DMS153 (cell line): ENCODE measurements at regions not wholly inside any gene's neighbourhood (a gene's known extent, or its start where the extent isn't known, plus 50 kb on each side); places are given as distances from the start of the nearest gene placed in this dataset.

Experiments
- DNase-seq: peaks from one replicate; lab custom pipeline; 2025; lab: John Stamatoyannopoulos, UW

- no peak for DNase-seq
Measured at GRCh38 chr5:161134083-161134482, 282.1 kb upstream of the ATP10B start.

GRCh38 chr5:161115941-161116340 lies 263.9 kb upstream of the ATP10B start:
- DNase-seq: no peak

GRCh38 chr5:161112371-161112770 lies 260.4 kb upstream of the ATP10B start:
- no peak for DNase-seq

DNA sequence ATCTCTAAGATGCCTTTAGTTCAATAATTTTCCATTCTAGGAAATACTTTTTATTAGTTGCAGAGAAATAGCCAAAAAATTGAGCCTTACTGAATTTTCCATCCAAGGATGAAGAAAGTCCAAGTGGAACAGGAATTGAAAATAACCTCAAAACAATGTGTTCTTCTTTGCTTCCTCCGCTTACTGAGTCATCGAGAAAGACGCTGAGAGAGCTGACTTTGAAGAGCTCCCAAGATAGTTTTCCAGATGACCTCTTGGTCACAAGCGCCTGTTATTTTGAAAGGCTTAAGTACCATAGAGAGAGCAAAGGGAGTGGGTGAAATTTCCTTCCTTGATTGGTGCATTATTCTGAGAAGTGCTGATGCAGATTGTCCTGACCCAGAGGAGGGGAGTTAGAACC lies 253.5 kb upstream of the ATP10B start:
- DNase-seq: no peak

- no peak for DNase-seq
Measured at GRCh38 chr5:161098516-161098915, 246.5 kb upstream of the ATP10B start.

- DNase-seq: no peak
Measured at GRCh38 chr5:161096581-161096980, 244.6 kb upstream of the ATP10B start.

DNA sequence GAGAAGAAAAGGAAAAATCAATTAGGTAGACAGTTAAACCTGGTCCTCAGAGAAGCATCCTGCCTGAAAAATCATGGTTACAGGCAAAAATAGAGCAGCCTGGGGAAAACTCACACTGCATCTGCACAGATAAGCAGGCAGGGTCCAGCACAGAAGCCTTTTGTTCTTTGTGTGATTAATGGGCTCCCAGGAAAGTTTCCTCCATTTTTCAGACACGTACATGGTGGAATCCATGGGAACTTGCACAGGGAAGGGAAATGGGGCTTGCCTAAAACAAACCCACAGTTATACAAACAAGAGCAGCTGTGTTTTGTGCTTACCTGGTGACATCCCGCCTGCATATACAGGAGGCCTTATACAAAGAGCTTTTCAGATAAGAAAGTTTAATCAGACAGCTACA lies 243.9 kb upstream of the ATP10B start:
- no peak for DNase-seq

DNA sequence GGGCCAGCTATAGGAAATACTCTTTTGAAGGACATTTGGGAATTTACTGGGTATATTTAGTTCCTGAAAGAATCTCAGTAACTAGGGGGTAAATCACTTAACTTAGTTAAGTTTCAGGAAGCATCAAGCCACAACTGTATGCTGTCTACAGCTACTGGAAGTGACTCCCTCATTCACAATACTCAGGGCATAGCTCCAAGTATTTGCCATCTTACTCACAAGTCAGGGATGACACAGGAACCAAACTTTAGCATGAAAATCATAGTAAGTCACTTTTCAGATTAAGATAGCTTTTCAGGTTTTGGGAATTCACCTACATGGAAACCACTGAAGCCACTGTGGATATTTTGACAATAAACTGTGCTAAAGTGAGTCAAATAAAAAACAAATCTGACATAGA lies 242.4 kb upstream of the ATP10B start:
- DNase-seq: no peak

DNA sequence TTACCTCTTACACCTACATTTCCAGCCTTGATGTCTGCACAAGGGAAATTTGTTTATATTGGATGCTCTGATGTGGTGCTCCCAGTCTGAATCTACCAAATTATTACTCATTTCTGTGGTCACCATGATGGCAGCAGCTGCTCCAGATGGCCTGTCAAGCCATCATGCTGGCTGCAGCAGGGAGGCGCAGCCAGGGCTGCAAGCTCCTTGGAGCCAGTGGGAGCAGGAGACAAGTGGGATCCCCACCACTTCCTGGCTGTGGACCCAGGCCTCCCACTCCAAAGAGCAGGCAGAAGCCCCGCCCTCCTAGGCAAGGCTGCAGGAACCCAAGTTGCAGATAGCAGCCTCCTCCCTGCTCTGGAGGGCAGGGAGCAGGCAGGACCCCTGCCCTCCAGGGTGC lies 241.1 kb upstream of the ATP10B start:
- no peak for DNase-seq

DNA sequence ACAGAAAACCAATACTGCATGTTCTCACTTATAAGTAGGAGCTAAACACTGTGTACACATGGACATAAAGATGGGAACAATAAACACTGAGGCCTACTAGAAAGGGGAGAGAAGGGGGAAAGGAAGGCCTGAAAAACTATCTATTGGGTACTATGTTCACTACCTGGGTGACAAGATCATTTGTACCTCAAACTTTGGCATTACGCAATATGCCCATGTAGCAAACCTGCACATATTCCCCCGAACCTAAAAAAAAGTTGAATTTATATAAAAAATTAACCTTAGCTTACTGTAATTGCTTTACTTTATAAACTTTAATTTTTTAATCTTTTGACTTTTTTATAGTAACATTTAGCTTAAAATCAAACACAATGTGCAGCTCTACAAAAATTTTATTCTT lies 237.6 kb upstream of the ATP10B start:
- no peak for DNase-seq

- DNase-seq: no peak
Measured at GRCh38 chr5:161086461-161086860, 234.4 kb upstream of the ATP10B start.

DNA sequence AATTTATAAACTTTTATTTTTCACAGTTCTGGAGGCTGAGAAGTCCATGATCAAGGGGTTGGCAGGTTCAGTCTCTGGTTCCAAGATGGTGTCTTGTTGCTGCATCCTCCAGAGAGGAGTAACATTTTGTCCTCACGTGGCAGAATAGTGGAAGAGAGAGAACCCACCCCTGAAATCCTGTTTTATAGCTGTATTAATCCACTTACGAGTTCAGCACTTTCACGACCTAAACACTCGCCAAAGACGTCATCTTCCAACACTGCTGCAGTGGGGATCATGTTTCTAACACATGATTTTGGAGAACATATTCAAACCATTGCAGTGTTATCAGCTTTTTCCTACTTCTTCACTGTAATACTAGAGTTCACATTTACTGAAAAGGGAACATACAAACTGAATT lies 233.0 kb upstream of the ATP10B start:
- no peak for DNase-seq

DNA sequence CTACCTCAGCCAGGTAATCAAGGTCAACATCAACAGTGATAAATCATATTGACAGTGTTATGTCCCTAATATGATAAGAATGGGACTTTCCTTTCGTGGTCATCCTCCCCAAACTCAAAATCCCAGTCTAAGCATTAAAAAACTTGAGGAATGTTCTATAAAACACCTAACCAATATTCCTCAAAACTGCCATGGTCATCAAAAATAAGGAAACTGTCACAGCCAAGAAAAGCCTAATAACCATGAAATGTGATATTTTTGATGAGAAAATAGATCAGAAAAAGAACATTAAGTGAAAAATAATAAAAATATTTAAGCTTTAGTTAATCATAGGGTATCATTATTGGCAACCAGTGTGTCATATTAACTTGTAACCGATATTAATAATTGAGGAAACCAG lies 232.1 kb upstream of the ATP10B start:
- DNase-seq: no peak

- no peak for DNase-seq
Measured at GRCh38 chr5:161078793-161079192, 226.8 kb upstream of the ATP10B start.

- DNase-seq: no peak
Measured at GRCh38 chr5:161077936-161078545, 226.0 kb upstream of the ATP10B start.

GRCh38 chr5:161077496-161077895 lies 225.5 kb upstream of the ATP10B start:
- no peak for DNase-seq

DNA sequence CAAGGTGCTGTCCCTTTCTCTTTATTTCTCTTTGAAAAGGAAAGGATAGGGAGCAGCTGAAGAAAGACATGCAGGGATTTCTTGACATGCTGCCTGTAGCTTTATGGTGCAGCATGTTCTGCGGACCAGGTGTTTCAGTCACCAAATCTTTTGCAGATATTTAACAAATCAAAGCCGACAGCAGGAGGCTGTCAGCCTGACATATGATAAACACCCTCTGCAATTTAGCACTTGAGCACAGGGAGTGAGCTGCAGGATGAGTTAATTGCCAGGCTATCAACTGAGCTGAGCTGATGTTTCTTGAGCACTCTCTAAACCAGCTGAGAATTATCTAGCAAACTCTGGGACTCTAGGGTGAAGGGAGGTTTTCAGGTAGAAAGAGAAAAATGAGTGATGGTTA lies 212.8 kb upstream of the ATP10B start:
- DNase-seq: no peak

DNA sequence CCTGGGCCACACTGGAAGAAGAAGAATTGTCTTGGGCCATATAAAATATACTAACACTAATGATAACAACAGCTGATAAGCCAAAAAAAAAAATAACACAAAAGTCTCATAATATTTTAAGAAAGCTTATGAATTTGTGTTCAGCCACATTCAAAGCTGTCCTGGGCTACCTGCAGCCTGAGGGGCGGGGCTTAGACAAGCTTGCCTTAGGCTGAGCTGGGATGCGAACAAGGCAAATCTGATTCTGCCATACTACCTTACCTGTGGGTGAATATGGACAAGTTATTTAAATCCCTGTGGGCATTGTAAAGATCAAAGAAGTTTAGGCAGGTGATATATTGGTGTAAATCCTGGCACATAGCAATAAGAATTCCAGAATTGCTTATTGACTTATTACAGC lies 212.3 kb upstream of the ATP10B start:
- no peak for DNase-seq

GRCh38 chr5:161058781-161059180 lies 206.8 kb upstream of the ATP10B start:
- no peak for DNase-seq

GRCh38 chr5:161051920-161052500 lies 200.0 kb upstream of the ATP10B start:
- DNase-seq: no peak

DNA sequence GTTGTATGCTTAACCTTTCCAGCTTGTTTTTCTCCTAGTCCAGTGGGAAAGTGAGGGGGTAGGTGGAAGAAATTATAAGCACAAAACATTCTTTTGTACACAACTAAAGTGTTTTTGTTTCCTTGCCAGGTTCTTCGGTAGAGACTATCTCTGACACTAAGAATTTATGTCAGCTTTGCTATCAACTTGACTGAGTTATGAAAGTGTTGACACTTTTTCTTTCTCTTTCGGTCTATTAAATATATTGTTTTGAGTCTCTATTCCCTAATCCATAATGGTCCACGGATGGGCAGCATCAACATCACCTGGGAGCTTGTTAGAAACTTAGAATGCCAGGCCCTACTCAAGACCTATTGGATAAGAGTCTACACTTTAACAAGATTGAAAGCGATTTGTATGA lies 195.0 kb upstream of the ATP10B start:
- DNase-seq: no peak

DNA sequence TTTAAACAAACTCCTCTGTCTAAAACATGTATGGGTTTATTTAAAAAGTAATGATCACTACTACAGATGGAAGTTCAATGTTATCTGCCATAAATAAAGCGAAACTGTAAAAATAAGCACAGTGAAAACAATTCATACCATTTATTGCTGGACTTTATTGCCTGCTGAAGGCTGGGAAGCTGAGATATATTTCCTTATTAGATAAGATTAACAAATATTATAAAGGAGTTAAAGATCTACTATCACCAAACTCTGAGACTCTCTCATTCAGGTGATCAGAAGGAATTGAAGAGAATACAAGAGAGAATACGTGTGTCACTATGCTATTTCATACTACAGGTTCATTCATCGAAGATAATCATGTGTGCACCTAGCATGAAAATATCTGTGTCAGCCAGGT lies 190.9 kb upstream of the ATP10B start:
- DNase-seq: no peak

DNA sequence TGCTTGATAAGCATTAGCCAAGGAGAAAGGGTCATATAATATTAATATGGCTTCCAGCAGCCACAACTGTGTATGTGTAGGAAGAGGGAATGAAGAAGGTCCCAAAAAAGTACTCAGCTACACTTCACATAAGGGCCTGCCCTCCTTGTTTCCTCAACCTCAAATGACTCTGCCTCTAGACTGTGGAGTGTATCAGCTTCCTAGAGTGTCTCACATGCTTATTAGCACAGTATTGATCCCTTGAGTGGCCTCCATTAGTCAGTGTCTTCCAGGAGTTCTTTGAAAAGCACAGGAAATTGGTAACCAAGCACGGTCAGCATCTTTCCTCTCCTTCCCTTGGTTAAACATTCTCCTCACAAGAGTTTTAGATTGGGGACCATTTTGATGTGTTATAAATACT lies 190.4 kb upstream of the ATP10B start:
- no peak for DNase-seq

GRCh38 chr5:161040818-161041217 lies 188.8 kb upstream of the ATP10B start:
- DNase-seq: no peak
